Common myeloid progenitor, CD34-positive (primary cell): ENCODE measurements at regions not wholly inside any gene's neighbourhood (a gene's known extent, or its start where the extent isn't known, plus 50 kb on each side); places are given as distances from the start of the nearest gene placed in this dataset.

ENCODE experiments used
- CTCF ChIA-PET: fragments of 350-600 bp; sonication (Branson Sonifier 250); formaldehyde crosslinking; loops from one replicate; lab custom pipeline; 2021; ENCODE audit warnings: antibody characterized with exemption; lab: Charles Lee
- POLR2A ChIA-PET: fragments of 350-600 bp; sonication (Branson Sonifier 250); formaldehyde crosslinking; loops from one replicate; lab custom pipeline; 2021; ENCODE audit warnings: antibody characterized with exemption; lab: Charles Lee
- DNase-seq, 3 donors: peaks; one replicate each; pipeline versions ENCODE4 v3.0.0 to v3.0.0-alpha.2; 2013
- H3K27ac ChIP-seq, 2 experiments: 1 replicate in 1 of 2; 2 replicates in 1 of 2; pipeline ENCODE4 v1.7.0; 2013; ENCODE audit warnings: inconsistent platforms in 2 of 2, low read length in 2 of 2, mild to moderate bottlenecking in 2 of 2, low read depth in 1 of 2, moderate library complexity in 1 of 2; ENCODE audit not compliant: severe bottlenecking in 2 of 2, insufficient read depth in 1 of 2, poor library complexity in 1 of 2
- H3K27me3 ChIP-seq, 5 experiments: replicated peaks in 2 of 5; 1 replicate in 3 of 5; 2 replicates in 2 of 5; pipeline versions ENCODE4 v1.6.1 to v1.7.0; 2013; ENCODE audit warnings: low read length in 4 of 5, mild to moderate bottlenecking in 2 of 5, moderate library complexity in 2 of 5, inconsistent platforms in 1 of 5; ENCODE audit not compliant: insufficient read depth in 5 of 5, control insufficient read depth in 4 of 5
- H3K36me3 ChIP-seq, 4 experiments: 1 replicate in 2 of 4; 2 replicates in 2 of 4; pipeline versions ENCODE4 v1.6.1 to v1.7.0; 2013; ENCODE audit warnings: low read length in 3 of 4, control low read depth in 1 of 4, mild to moderate bottlenecking in 1 of 4; ENCODE audit not compliant: control insufficient read depth in 4 of 4, insufficient read depth in 4 of 4
- H3K4me1 ChIP-seq, 4 experiments: 1 replicate in 3 of 4; 2 replicates in 1 of 4; pipeline versions ENCODE4 v1.6.1 to v1.7.1; 2013; ENCODE audit warnings: low read length in 3 of 4, mild to moderate bottlenecking in 3 of 4, control low read depth in 1 of 4, inconsistent platforms in 1 of 4, moderate library complexity in 1 of 4; ENCODE audit not compliant: control insufficient read depth in 4 of 4, insufficient read depth in 4 of 4; ENCODE audit errors: control extremely low read depth in 1 of 4
- H3K4me3 ChIP-seq, 7 experiments: 1 replicate in 4 of 7; 2 replicates in 3 of 7; pipeline versions ENCODE4 v1.5.1 to v1.7.0; 2013; ENCODE audit warnings: mild to moderate bottlenecking in 7 of 7, low read length in 6 of 7, moderate library complexity in 6 of 7, inconsistent platforms in 2 of 7, low read depth in 2 of 7, control low read depth in 1 of 7; ENCODE audit not compliant: insufficient read depth in 4 of 7, control insufficient read depth in 1 of 7; ENCODE audit errors: extremely low read depth in 1 of 7
- H3K9me3 ChIP-seq, 5 experiments: 1 replicate in 4 of 5; 2 replicates in 1 of 5; pipeline versions ENCODE4 v1.6.1 to v1.7.1; 2013; ENCODE audit warnings: low read length in 4 of 5, mild to moderate bottlenecking in 2 of 5, inconsistent platforms in 1 of 5, low read depth in 1 of 5, moderate library complexity in 1 of 5; ENCODE audit not compliant: control insufficient read depth in 4 of 5, insufficient read depth in 2 of 5; ENCODE audit errors: control extremely low read depth in 1 of 5
- WGBS: methylation state at CpG from one replicate; pipeline ENCODE4 v1.1.5; 2013; ENCODE audit not compliant: insufficient coverage; 5-methylcytosine and 5-hydroxymethylcytosine counted together

GRCh38 chr2:118320658-118321057 lies 232.4 kb downstream of the INSIG2 start:
- Histone ChIP-seq H3K9me3 (peaks cover 0 to 2% (median 0%) of the 10 kb centered on the region in 5 experiments), H3K27ac (no peak overlapping the region), H3K27me3 (peaks cover 4 to 44% (median 9%) of the 10 kb centered on the region in 5 experiments), H3K36me3 (no peaks in the 10 kb centered on the region), H3K4me3 (no peak overlapping the region), H3K4me1 (no peaks in the 10 kb centered on the region)
- 65% methylated on average over 4 of the region's 4 CpGs for WGBS
- DNase-seq = no peak
- CTCF ChIA-PET = no interaction called here
- POLR2A ChIA-PET = no interaction called here

GRCh38 chr2:118320196-118320595 lies 231.9 kb downstream of the INSIG2 start:
- H3K27me3 ChIP-seq = peaks cover 4 to 47% (median 12%) of the 10 kb centered on the region in 5 experiments
- H3K36me3 ChIP-seq = no peaks in the 10 kb centered on the region
- ChIA-PET CTCF (no interaction called here), POLR2A (no interaction called here)
- no peak overlapping the region for H3K27ac ChIP-seq
- no peaks in the 10 kb centered on the region for H3K4me1 ChIP-seq
- H3K4me3 ChIP-seq = no peak overlapping the region
- peaks cover 0 to 2% (median 0%) of the 10 kb centered on the region in 5 experiments for H3K9me3 ChIP-seq
- no peak for DNase-seq
- 71% methylated on average over 4 of the region's 6 CpGs for WGBS

GRCh38 chr2:118319271-118319684 lies 231.0 kb downstream of the INSIG2 start:
- Histone ChIP-seq H3K27ac (no peak overlapping the region), H3K4me3 (no peak overlapping the region), H3K36me3 (no peaks in the 10 kb centered on the region), H3K27me3 (peaks cover 4 to 52% (median 12%) of the 10 kb centered on the region in 5 experiments), H3K9me3 (peaks cover 0 to 2% (median 0%) of the 10 kb centered on the region in 5 experiments), H3K4me1 (no peaks in the 10 kb centered on the region)
- POLR2A ChIA-PET = no interaction called here
- WGBS = 19% methylated on average over 3 of the region's 4 CpGs
- CTCF ChIA-PET = no interaction called here
- DNase-seq = no peak

GRCh38 chr2:118315606-118316005 lies 227.3 kb downstream of the INSIG2 start:
- Histone ChIP-seq H3K4me1 (peaks cover 0 to 3% (median 1%) of the 10 kb centered on the region in 4 experiments), H3K9me3 (no peaks in the 10 kb centered on the region), H3K36me3 (no peaks in the 10 kb centered on the region), H3K27me3 (peaks cover 2 to 72% (median 22%) of the 10 kb centered on the region in 5 experiments), H3K27ac (no peak overlapping the region), H3K4me3 (no peak overlapping the region)
- WGBS = 98% methylated on average over 5 of the region's 5 CpGs
- ChIA-PET CTCF (no interaction called here), POLR2A (no interaction called here)
- DNase-seq = no peak

GRCh38 chr2:118312969-118313756 lies 224.9 kb downstream of the INSIG2 start:
- Histone ChIP-seq H3K9me3 (no peaks in the 10 kb centered on the region), H3K27me3 (peaks cover 0 to 74% (median 28%) of the 10 kb centered on the region in 5 experiments), H3K36me3 (no peaks in the 10 kb centered on the region), H3K4me3 (no peak overlapping the region), H3K4me1 (peaks cover 0 to 11% (median 9%) of the 10 kb centered on the region in 4 experiments), H3K27ac (no peak overlapping the region)
- 42% methylated on average over 3 of the region's 4 CpGs for WGBS
- CTCF ChIA-PET = no interaction called here
- peak in 1 of 3 donors; percentile 8 for DNase-seq
- POLR2A ChIA-PET = no interaction called here

- DNase-seq = no peak
Measured at GRCh38 chr2:118310681-118311429, 222.6 kb downstream of the INSIG2 start.

More at GRCh38 chr2:118310681-118311429, 222.6 kb downstream of the INSIG2 start:
- Histone ChIP-seq H3K27me3 (peaks cover 7 to 78% (median 28%) of the 10 kb centered on the region in 5 experiments), H3K27ac (no peak overlapping the region), H3K9me3 (peaks cover 0 to 1% (median 0%) of the 10 kb centered on the region in 5 experiments), H3K4me1 (peaks cover 0 to 11% (median 9%) of the 10 kb centered on the region in 4 experiments), H3K36me3 (no peaks in the 10 kb centered on the region), H3K4me3 (peak overlapping the region in 5 of 7 experiments; percentile 39 to 80 (median 63))
- WGBS = 36% methylated on average over 14 of the region's 20 CpGs
- POLR2A ChIA-PET = interaction anchor here (0.6 kb wide), 1 partner anchor 85 kb away, joined by 5 read pairs; no protein-coding TSS in a partner anchor
- CTCF ChIA-PET = no interaction called here
